Activated CD8-positive, alpha-beta T cell treated with anti-CD3 and anti-CD28 coated beads for 36 hours (primary cell): ENCODE measurements at regions not wholly inside any gene's neighbourhood (a gene's known extent, or its start where the extent isn't known, plus 50 kb on each side); places are given as distances from the start of the nearest gene placed in this dataset.

ENCODE experiments used
- ATAC-seq: fragments of 200-7000 bp; cut with Tn5 transposase; one replicate; pipeline ENCODE4 v1.10.0; 2021; ENCODE audit warnings: mild to moderate bottlenecking, moderate library complexity
- CTCF ChIA-PET: fragments of 350-600 bp; sonication (Branson Sonifier 250); formaldehyde crosslinking; loops from one replicate; lab custom pipeline; 2021; ENCODE audit warnings: antibody characterized with exemption; lab: Charles Lee
- POLR2A ChIA-PET: fragments of 350-600 bp; sonication (Branson Sonifier 250); formaldehyde crosslinking; loops from one replicate; lab custom pipeline; 2021; ENCODE audit warnings: antibody characterized with exemption; lab: Charles Lee
- DNase-seq: peaks from one replicate; pipeline ENCODE4 v3.0.0-alpha.2; 2020
- H3K27ac Mint-ChIP-seq: one replicate; pipeline ENCODE4 v1.8.0; 2021; ENCODE audit warnings: mild to moderate bottlenecking, mixed read lengths
- H3K27me3 Mint-ChIP-seq: one replicate; pipeline ENCODE4 v1.8.0; 2021; ENCODE audit warnings: mixed read lengths
- H3K36me3 Mint-ChIP-seq: one replicate; pipeline ENCODE4 v1.8.0; 2021; ENCODE audit warnings: low read depth, mixed read lengths
- H3K4me1 Mint-ChIP-seq: one replicate; pipeline ENCODE4 v1.8.0; 2021; ENCODE audit warnings: low read depth, mixed read lengths
- H3K4me3 Mint-ChIP-seq: one replicate; pipeline ENCODE4 v1.8.0; 2021; ENCODE audit warnings: mild to moderate bottlenecking, moderate library complexity, mixed read lengths
- H3K9me3 Mint-ChIP-seq: one replicate; pipeline ENCODE4 v1.8.0; 2021; ENCODE audit warnings: mixed read lengths
- intact Hi-C: fragments of 100-400 bp; cut with micrococcal nuclease; formaldehyde crosslinking; loops from one replicate; pipeline ENCODE4 v1.10.0; 2022
- TF ChIP-seq, protein P1 (sequence below): fragments of 200-600 bp; IDR thresholded peaks from one replicate; pipeline ENCODE4 v1.8.0; 2022; ENCODE audit warnings: antibody characterized with exemption, mild to moderate bottlenecking

DNA sequence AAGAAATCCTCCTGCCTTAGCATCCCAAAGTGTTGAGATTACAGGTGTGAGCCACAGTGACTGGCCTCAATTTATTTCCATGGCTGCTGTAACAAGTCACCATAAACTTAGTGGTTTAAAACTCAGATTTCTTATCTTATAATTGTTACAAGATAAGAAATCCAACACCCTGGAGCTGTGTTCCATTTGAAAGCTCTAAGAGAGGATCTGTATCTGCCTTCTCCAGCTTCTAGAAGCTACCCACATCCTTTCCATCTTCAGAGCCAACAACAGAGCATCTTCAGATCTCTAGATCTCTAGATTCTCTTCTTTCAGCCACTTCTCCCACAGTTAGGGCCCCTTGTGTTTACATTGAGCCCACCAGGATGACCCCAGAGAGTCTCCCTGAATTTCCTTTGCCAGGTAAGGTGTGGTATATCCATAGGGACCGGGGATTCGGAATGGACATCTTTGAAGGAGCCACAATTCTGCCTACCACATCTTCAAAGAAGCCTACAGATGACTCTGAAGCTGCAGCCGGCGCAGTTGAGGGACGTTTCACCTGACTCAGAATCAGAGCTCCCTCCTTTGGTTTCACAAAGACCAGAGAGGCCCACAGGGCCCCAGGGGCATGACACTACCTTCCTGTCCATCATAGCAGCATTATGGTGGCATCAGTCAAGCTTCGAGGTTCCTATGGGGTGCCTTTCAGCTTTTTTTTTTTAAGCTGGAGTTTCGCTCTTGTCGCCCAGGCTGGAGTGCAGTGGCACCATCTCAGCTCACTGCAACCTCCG lies 87.0 kb upstream of the IGF1R start:
- TF ChIP-seq, protein P1, sequence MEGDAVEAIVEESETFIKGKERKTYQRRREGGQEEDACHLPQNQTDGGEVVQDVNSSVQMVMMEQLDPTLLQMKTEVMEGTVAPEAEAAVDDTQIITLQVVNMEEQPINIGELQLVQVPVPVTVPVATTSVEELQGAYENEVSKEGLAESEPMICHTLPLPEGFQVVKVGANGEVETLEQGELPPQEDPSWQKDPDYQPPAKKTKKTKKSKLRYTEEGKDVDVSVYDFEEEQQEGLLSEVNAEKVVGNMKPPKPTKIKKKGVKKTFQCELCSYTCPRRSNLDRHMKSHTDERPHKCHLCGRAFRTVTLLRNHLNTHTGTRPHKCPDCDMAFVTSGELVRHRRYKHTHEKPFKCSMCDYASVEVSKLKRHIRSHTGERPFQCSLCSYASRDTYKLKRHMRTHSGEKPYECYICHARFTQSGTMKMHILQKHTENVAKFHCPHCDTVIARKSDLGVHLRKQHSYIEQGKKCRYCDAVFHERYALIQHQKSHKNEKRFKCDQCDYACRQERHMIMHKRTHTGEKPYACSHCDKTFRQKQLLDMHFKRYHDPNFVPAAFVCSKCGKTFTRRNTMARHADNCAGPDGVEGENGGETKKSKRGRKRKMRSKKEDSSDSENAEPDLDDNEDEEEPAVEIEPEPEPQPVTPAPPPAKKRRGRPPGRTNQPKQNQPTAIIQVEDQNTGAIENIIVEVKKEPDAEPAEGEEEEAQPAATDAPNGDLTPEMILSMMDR, result no peak
- no peak for ATAC-seq
- Mint-ChIP-seq H3K4me3 (no peak overlapping the region), H3K4me1 (no peaks in the 10 kb centered on the region), H3K9me3 (no peaks in the 10 kb centered on the region), H3K27ac (no peak overlapping the region), H3K27me3 (peaks cover 2% of the 10 kb centered on the region), H3K36me3 (no peaks in the 10 kb centered on the region)
- DNase-seq, result peak; percentile 20
- intact Hi-C loops, result no loop called here
- ChIA-PET POLR2A (interaction anchor here (1.2 kb wide), 1 partner anchor 13 kb away, joined by 3 read pairs; no protein-coding TSS in a partner anchor), CTCF (interaction anchor here (1.0 kb wide), 1 partner anchor 43 kb away, joined by 3 read pairs; no protein-coding TSS in a partner anchor)

GRCh38 chr15:98562331-98562937 lies 85.9 kb upstream of the IGF1R start:
- H3K4me1 Mint-ChIP-seq, result no peaks in the 10 kb centered on the region

DNA sequence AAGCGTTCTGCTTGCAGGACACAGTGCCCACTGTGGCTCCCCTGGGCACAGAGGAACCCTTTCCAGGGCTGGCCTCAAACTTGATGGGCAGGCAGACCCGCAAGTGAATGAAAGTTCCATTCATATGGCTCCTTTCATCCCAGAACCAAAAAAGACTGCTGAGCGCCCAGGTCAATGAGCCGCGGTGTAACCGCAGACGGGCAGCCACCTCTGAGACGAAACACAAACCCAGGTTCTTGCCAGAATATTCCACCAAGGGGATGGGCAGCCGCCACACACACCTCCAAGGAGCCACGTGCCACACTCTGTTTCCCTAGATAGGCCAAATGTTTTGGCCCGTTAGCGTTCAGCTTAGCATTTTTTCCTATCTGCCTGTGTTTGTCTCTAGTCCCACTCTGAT lies 82.8 kb upstream of the IGF1R start:
- Mint-ChIP-seq H3K36me3 (no peaks in the 10 kb centered on the region), H3K4me3 (no peak overlapping the region), H3K4me1 (no peaks in the 10 kb centered on the region), H3K27ac (no peak overlapping the region), H3K9me3 (no peaks in the 10 kb centered on the region), H3K27me3 (peaks cover 3% of the 10 kb centered on the region)
- TF ChIP-seq, protein P1, result no peak
- intact Hi-C loops, result no loop called here
- ChIA-PET CTCF (interaction anchor here (0.9 kb wide), 1 partner anchor 118 kb away, joined by 3 read pairs; no protein-coding TSS in a partner anchor), POLR2A (no interaction called here)
- no peak for DNase-seq
- ATAC-seq, result no peak

More at GRCh38 chr15:98562331-98562937, 85.9 kb upstream of the IGF1R start:
- H3K9me3 Mint-ChIP-seq, result no peaks in the 10 kb centered on the region
- POLR2A ChIA-PET, result interaction anchor here (1.2 kb wide), 1 partner anchor 14 kb away, joined by 3 read pairs; no protein-coding TSS in a partner anchor
- H3K27me3 Mint-ChIP-seq, result peaks cover 2% of the 10 kb centered on the region
- no peak for DNase-seq
- TF ChIP-seq, protein P1, result no peak
- H3K4me3 Mint-ChIP-seq, result no peak overlapping the region
- CTCF ChIA-PET, result interaction anchor here (1.1 kb wide), 1 partner anchor 11 kb away, joined by 3 read pairs; no protein-coding TSS in a partner anchor
- intact Hi-C loops, result no loop called here
- H3K27ac Mint-ChIP-seq, result no peak overlapping the region
- no peaks in the 10 kb centered on the region for H3K36me3 Mint-ChIP-seq
- no peak for ATAC-seq

DNA sequence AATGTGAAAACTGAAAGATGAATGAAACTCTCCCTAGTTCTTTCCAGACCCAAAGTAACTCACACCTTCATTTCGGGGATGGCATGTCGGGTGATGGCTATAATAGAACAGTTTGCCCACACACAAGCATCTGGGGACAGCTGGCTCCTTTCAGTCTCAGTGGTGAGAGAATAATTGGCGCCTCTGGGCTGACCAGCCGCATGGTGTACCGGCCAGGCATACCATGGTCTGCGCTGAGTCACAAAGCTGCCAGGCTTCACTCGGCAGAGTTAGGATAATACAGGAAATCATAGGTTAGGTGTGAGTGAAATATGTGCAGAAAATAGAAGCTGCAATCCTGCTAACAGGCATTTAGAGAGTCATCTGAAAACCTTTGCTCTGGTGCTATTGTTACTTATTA lies 80.4 kb upstream of the IGF1R start:
- H3K27me3 Mint-ChIP-seq, result peaks cover 3% of the 10 kb centered on the region
- TF ChIP-seq, protein P1, result no peak
- H3K4me3 Mint-ChIP-seq, result no peak overlapping the region
- CTCF ChIA-PET, result interaction anchor here (1.0 to 1.9 kb wide), 6 partner anchors 10 to 508 kb away, joined by 3 to 6 read pairs (median 3); no protein-coding TSS in a partner anchor
- POLR2A ChIA-PET, result interaction anchor here (0.8 kb wide), 1 partner anchor 9 kb away, joined by 4 read pairs; no protein-coding TSS in a partner anchor
- intact Hi-C loops, result no loop called here
- no peak overlapping the region for H3K27ac Mint-ChIP-seq
- no peak for DNase-seq
- no peaks in the 10 kb centered on the region for H3K9me3 Mint-ChIP-seq
- no peaks in the 10 kb centered on the region for H3K36me3 Mint-ChIP-seq
- ATAC-seq, result no peak
- H3K4me1 Mint-ChIP-seq, result no peaks in the 10 kb centered on the region
